Ovary (tissue), 7 donors: ENCODE measurements at regions not wholly inside any gene's neighbourhood (a gene's known extent, or its start where the extent isn't known, plus 50 kb on each side); places are given as distances from the start of the nearest gene placed in this dataset.
"Not testable (repeated sequence)": the region's sequence is repeated elsewhere in the genome, so short reads cannot be mapped to it uniquely, and the experiment has no call there.

Experiments used
- DNase-seq, 5 donors: peaks; one replicate each; pipeline ENCODE4 v3.0.0-alpha.2; 2019 to 2020
- H3K27ac ChIP-seq, 2 donors: fragments of 200-600 bp; one replicate each; pipeline versions ENCODE4 v1.5.1 to v1.8.0; 2019 to 2022
- H3K27me3 ChIP-seq: fragments of 200-600 bp; one replicate; pipeline ENCODE4 v1.8.0; 2022
- H3K36me3 ChIP-seq: fragments of 200-600 bp; sonication (generic); one replicate; pipeline ENCODE4 v1.5.1; 2019
- H3K4me1 ChIP-seq: one replicate; pipeline ENCODE4 v1.8.1; 2013; ENCODE audit warnings: mild to moderate bottlenecking, moderate library complexity; ENCODE audit not compliant: insufficient read depth
- H3K4me3 ChIP-seq: fragments of 200-600 bp; sonication (generic); one replicate; pipeline ENCODE4 v1.5.1; 2017
- H3K9me3 ChIP-seq, 2 donors: fragments of 200-600 bp in 1 of 2; sonication (generic) in 1 of 2; one replicate each; pipeline versions ENCODE4 v1.5.1 to v1.8.1; 2013 to 2019; ENCODE audit warnings: mild to moderate bottlenecking in 1 of 2, moderate library complexity in 1 of 2
- EP300 ChIP-seq: sonication (generic); formaldehyde crosslinking; IDR thresholded peaks from one replicate; pipeline ENCODE4 v1.6.1; 2017; ENCODE audit warnings: antibody characterized with exemption
- POLR2A ChIP-seq: fragments of 450-650 bp; IDR thresholded peaks from one replicate; pipeline ENCODE4 v1.6.1; 2017; ENCODE audit warnings: antibody characterized with exemption, mild to moderate bottlenecking, moderate library complexity
- WGBS, 3 donors: extraction: QIAGEN DNeasy Blood & Tissue Kit in 1 of 3; methylation state at CpG; one replicate each; pipeline versions ENCODE4 v1.1.5 to v1.1.7; 2013 to 2017; 5-methylcytosine and 5-hydroxymethylcytosine counted together
- intact Hi-C, 4 donors: fragments of 100-400 bp; cut with DNase I; formaldehyde crosslinking; loops; one replicate each; pipeline versions ENCODE4 v1.11.0 to v1.15.1; 2022 to 2023
- TF ChIP-seq, protein P1 (sequence below), 3 donors: fragments of 450-650 bp in 2 of 3; fragments of 200-600 bp in 1 of 3; IDR thresholded peaks; one replicate each; pipeline versions ENCODE4 v1.5.1 to v1.8.0; 2016 to 2022; ENCODE audit warnings: antibody characterized with exemption in 3 of 3, mild to moderate bottlenecking in 1 of 3
- donor health status: DM: no; HTN: no; CAD: no; lungs with moderate emphysema.
- donor health status: DM: no; HTN: no; CAD: no.
- donor health status: Bipolar disorder and iron deficiency.
- donor health status: DM: no; HTN: no; CAD: no.
- donor health status: DM: yes; HTN: yes; CAD: no.

DNA sequence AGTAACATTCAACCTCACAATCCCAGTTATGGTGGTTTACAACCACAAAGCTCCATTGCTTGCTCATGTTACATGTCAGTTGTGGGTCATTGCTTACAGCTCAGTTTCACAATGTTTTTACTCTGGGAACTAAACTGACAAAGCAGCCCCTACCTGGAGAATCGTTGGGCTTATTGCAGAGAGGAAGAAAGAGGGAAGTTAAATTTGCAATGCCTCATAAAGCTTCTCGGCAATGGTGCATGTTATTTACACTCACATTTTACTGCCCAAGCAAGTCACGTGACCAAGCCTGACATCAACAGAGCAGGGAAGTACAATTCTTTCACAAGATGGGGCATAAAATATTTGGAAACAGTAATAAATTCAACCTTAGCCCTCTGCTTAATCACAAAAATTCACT, 441.6 kb downstream of the TDRD3 start:
- no peak overlapping the region for H3K4me3 ChIP-seq
- intact Hi-C loops = no loop called here
- H3K36me3 ChIP-seq = no peaks in the 10 kb centered on the region
- H3K4me1 ChIP-seq = no peaks in the 10 kb centered on the region
- no peak overlapping the region for H3K27ac ChIP-seq
- TF ChIP-seq POLR2A (no peak), EP300 (no peak)
- TF ChIP-seq, protein P1, sequence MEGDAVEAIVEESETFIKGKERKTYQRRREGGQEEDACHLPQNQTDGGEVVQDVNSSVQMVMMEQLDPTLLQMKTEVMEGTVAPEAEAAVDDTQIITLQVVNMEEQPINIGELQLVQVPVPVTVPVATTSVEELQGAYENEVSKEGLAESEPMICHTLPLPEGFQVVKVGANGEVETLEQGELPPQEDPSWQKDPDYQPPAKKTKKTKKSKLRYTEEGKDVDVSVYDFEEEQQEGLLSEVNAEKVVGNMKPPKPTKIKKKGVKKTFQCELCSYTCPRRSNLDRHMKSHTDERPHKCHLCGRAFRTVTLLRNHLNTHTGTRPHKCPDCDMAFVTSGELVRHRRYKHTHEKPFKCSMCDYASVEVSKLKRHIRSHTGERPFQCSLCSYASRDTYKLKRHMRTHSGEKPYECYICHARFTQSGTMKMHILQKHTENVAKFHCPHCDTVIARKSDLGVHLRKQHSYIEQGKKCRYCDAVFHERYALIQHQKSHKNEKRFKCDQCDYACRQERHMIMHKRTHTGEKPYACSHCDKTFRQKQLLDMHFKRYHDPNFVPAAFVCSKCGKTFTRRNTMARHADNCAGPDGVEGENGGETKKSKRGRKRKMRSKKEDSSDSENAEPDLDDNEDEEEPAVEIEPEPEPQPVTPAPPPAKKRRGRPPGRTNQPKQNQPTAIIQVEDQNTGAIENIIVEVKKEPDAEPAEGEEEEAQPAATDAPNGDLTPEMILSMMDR (IDR thresholded peaks at IDR 0.05) = no peak
- no peaks in the 10 kb centered on the region for H3K27me3 ChIP-seq
- WGBS, 3 donors = 53 to 63% (median 61%) methylated on average over 3 of the region's 3 CpGs
- no peaks in the 10 kb centered on the region for H3K9me3 ChIP-seq
- no peak for DNase-seq

DNA sequence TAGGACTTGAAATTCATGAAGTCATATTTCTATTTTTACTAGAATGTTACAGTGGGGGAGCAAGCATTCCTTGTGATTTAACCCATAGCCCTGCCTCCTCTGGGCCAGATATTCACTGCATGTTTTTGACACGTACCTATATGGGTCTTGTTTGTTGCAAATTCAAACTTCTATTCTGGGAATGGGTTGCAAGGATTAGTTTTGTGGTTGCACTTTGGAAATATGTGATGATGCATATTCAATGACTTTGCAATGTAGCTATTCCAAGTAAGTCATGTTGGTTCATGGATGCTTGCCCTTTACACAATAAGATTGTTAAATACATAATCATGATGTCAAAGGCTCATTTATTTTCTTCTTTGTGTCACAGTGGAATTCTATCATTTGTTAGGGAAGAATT, 440.8 kb downstream of the TDRD3 start:
- no peak overlapping the region for H3K27ac ChIP-seq
- 34 to 50% (median 36%) methylated on average over 1 of the region's 1 CpG for WGBS, 3 donors

DNA sequence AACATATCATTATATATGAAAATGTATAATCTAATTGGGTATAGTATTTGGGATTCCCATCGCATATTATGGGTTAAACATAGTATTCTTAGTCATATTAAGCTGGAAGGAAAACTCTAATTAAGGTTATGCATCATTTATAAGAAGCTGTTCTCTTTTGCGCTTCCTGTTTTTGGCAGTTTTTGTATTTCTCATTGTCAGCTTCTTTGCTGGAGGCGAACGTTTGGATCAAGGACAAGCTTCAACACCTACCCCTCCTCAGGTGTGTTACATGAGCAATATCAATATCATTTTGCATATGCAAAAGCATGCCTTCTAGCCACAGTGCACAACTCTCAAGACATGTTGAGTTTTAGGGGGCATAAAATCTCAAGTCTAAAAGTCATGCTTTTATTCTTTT, 439.8 kb downstream of the TDRD3 start:
- H3K27me3 ChIP-seq = no peaks in the 10 kb centered on the region
- H3K9me3 ChIP-seq = no peaks in the 10 kb centered on the region
- TF ChIP-seq POLR2A (no peak), EP300 (no peak)
- TF ChIP-seq, protein P1 (IDR thresholded peaks at IDR 0.05) = no peak
- H3K27ac ChIP-seq = no peak overlapping the region
- intact Hi-C loops = no loop called here
- DNase-seq = no peak
- H3K4me3 ChIP-seq = no peak overlapping the region
- H3K4me1 ChIP-seq = no peaks in the 10 kb centered on the region
- 73 to 87% (median 79%) methylated on average over 4 of the region's 4 CpGs for WGBS, 3 donors
- H3K36me3 ChIP-seq = no peaks in the 10 kb centered on the region

More for the DNA sequence above, 440.8 kb downstream of the TDRD3 start:
- no peaks in the 10 kb centered on the region for H3K36me3 ChIP-seq
- no peak for DNase-seq
- no peaks in the 10 kb centered on the region for H3K4me1 ChIP-seq
- H3K4me3 ChIP-seq = no peak overlapping the region
- no peaks in the 10 kb centered on the region for H3K9me3 ChIP-seq
- H3K27me3 ChIP-seq = no peaks in the 10 kb centered on the region
- no peak for TF ChIP-seq POLR2A
- no peak for TF ChIP-seq EP300
- TF ChIP-seq, protein P1 (IDR thresholded peaks at IDR 0.05) = no peak
- intact Hi-C loops = no loop called here

DNA sequence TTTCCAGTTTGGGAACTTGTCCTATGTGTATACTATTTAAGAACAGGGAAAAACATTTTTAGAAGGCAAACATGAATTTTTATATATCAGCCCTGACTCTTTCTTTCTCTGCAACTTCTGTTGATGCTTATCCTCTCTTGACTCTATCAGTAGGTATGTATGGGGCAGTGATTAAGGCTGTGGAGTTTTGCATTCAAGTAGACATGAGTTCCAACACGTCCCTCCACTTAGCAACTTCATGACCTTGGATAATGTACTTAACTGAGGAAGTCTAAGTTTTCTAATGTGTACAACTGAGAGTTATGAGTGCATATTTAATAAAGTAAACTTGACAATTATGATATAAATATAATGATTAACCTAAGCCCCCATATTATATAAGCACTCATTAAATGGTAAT, 414.6 kb downstream of the TDRD3 start:
- no peaks in the 10 kb centered on the region for H3K36me3 ChIP-seq
- intact Hi-C loops = no loop called here
- DNase-seq = no peak

DNA sequence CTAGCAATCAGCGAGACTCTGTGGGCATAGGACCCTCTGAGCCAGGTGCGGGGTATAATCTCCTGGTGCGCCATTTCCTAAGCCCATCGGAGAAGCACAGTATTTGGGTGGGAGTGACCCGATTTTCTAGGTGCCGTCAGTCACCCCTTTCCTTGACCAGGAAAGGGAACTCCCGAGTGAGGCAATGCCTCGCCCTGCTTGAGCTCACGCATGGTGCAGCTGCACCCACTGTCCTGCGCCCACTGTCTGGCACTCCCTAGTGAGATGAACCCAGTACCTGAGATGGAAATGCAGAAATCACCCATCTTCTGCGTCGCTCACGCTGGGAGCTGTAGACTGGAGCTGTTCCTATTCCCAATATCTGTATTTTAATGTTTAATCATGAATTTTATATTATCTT, 408.6 kb downstream of the TDRD3 start:
- 87 to 96% (median 91%) methylated on average over 13 of the region's 13 CpGs for WGBS, 3 donors

More for the DNA sequence above, 414.6 kb downstream of the TDRD3 start:
- Histone ChIP-seq H3K27me3 (no peaks in the 10 kb centered on the region), H3K4me1 (no peaks in the 10 kb centered on the region), H3K4me3 (no peak overlapping the region), H3K27ac (no peak overlapping the region), H3K9me3 (no peaks in the 10 kb centered on the region)
- 55 to 70% (median 66%) methylated on average over 1 of the region's 1 CpG for whole genome bisulfite sequencing, 3 donors
- TF ChIP-seq, protein P1 (IDR thresholded peaks at IDR 0.05) = no peak
- TF ChIP-seq POLR2A (no peak), EP300 (no peak)

More for the DNA sequence above, 408.6 kb downstream of the TDRD3 start:
- H3K9me3 ChIP-seq, H3K27me3 ChIP-seq, H3K36me3 ChIP-seq, DNase-seq, H3K4me3 ChIP-seq, H3K27ac ChIP-seq, intact Hi-C loops, H3K4me1 ChIP-seq: not testable (repeated sequence)
